ENCODE measurements at regions not wholly inside any gene's neighbourhood (a gene's known extent, or its start where the extent isn't known, plus 50 kb on each side); places are given as distances from the start of the nearest gene placed in this dataset.
"Not testable (repeated sequence)": the region's sequence is repeated elsewhere in the genome, so short reads cannot be mapped to it uniquely, and the experiment has no call there.

- no peak for DNase-seq (ENCODE audit: low read depth)
These were observed 154.1 kb upstream of the PDE1C start for GRCh38 chr7:32224276-32224675.

- DNase-seq (ENCODE audit: low read depth): no peak
These were observed 153.5 kb upstream of the PDE1C start for GRCh38 chr7:32223721-32224120.

GRCh38 chr7:32223071-32223650, 153.0 kb upstream of the PDE1C start:
- DNase-seq (ENCODE audit: low read depth): no peak

GRCh38 chr7:32222251-32222900, 152.2 kb upstream of the PDE1C start:
- no peak for DNase-seq (ENCODE audit: low read depth)

GRCh38 chr7:32221736-32222135, 151.5 kb upstream of the PDE1C start:
- DNase-seq (ENCODE audit: low read depth): no peak

GRCh38 chr7:32221056-32221455, 150.8 kb upstream of the PDE1C start:
- DNase-seq (ENCODE audit: low read depth): no peak

GRCh38 chr7:32219831-32220230, 149.6 kb upstream of the PDE1C start:
- DNase-seq (ENCODE audit: low read depth): not testable (repeated sequence)

- DNase-seq (ENCODE audit: low read depth): no peak
These were observed 149.2 kb upstream of the PDE1C start for GRCh38 chr7:32219416-32219815.

GRCh38 chr7:32218741-32219288, 148.6 kb upstream of the PDE1C start:
- DNase-seq (ENCODE audit: low read depth): no peak

GRCh38 chr7:32218154-32218467, 147.9 kb upstream of the PDE1C start:
- no peak for DNase-seq (ENCODE audit: low read depth)

GRCh38 chr7:32217341-32218153, 147.3 kb upstream of the PDE1C start:
- DNase-seq (ENCODE audit: low read depth): no peak

GRCh38 chr7:32216759-32217158, 146.6 kb upstream of the PDE1C start:
- no peak for DNase-seq (ENCODE audit: low read depth)

GRCh38 chr7:32215697-32216096, 145.5 kb upstream of the PDE1C start:
- no peak for DNase-seq (ENCODE audit: low read depth)

GRCh38 chr7:32214913-32215312, 144.7 kb upstream of the PDE1C start:
- DNase-seq (ENCODE audit: low read depth): no peak

- no peak for DNase-seq (ENCODE audit: low read depth)
These were observed 142.1 kb upstream of the PDE1C start for GRCh38 chr7:32212321-32212720.

- DNase-seq (ENCODE audit: low read depth): peak; percentile 2
These were observed 136.8 kb upstream of the PDE1C start for GRCh38 chr7:32206987-32207386.

- no peak for DNase-seq (ENCODE audit: low read depth)
These were observed 136.3 kb upstream of the PDE1C start for GRCh38 chr7:32206488-32206887.

GRCh38 chr7:32205298-32205824, 135.2 kb upstream of the PDE1C start:
- DNase-seq (ENCODE audit: low read depth): not testable (repeated sequence)

- DNase-seq (ENCODE audit: low read depth): peak; percentile 68
These were observed 134.3 kb upstream of the PDE1C start for GRCh38 chr7:32204361-32205018.

GRCh38 chr7:32200646-32201045, 130.4 kb upstream of the PDE1C start:
- no peak for DNase-seq (ENCODE audit: low read depth)

- no peak for DNase-seq (ENCODE audit: low read depth)
These were observed 124.3 kb upstream of the PDE1C start for GRCh38 chr7:32194537-32194936.

- DNase-seq (ENCODE audit: low read depth): no peak
These were observed 121.1 kb upstream of the PDE1C start for GRCh38 chr7:32191305-32191704.

All from renal cortical epithelial cell (primary cell).